Gastroesophageal sphincter (tissue), 3 donors: ENCODE measurements at regions not wholly inside any gene's neighbourhood (a gene's known extent, or its start where the extent isn't known, plus 50 kb on each side); places are given as distances from the start of the nearest gene placed in this dataset.

Experiments used
- CTCF ChIP-seq, 4 experiments: fragments of 200-600 bp in 2 of 4; fragments of 450-650 bp in 2 of 4; sonication (generic) in 1 of 4; IDR thresholded peaks; one replicate each; pipeline ENCODE4 v1.5.1; 2017 to 2019; ENCODE audit warnings: antibody characterized with exemption in 4 of 4, mild to moderate bottlenecking in 2 of 4, moderate library complexity in 2 of 4
- EP300 ChIP-seq: sonication (generic); formaldehyde crosslinking; IDR thresholded peaks from one replicate; pipeline ENCODE4 v1.6.1; 2017; ENCODE audit warnings: antibody characterized with exemption, mild to moderate bottlenecking
- POLR2A ChIP-seq, 2 donors: fragments of 450-650 bp; IDR thresholded peaks; one replicate each; pipeline ENCODE4 v1.6.1; 2017; ENCODE audit warnings: antibody characterized with exemption in 2 of 2, mild to moderate bottlenecking in 2 of 2, moderate library complexity in 1 of 2
- POLR2AphosphoS5 ChIP-seq: sonication (generic); formaldehyde crosslinking; IDR thresholded peaks from one replicate; pipeline ENCODE4 v1.6.1; 2017; ENCODE audit warnings: antibody characterized with exemption

GRCh38 chr2:82395531-82395930 is 2063.5 kb downstream of the SUCLG1 start:
- no peak for TF ChIP-seq CTCF (IDR thresholded peaks at IDR 0.05)
- no peak for TF ChIP-seq POLR2A (IDR thresholded peaks at IDR 0.05)
- TF ChIP-seq POLR2AphosphoS5: no peak
- TF ChIP-seq EP300: no peak
